ENCODE measurements at regions not wholly inside any gene's neighbourhood (a gene's known extent, or its start where the extent isn't known, plus 50 kb on each side); places are given as distances from the start of the nearest gene placed in this dataset.

DNA sequence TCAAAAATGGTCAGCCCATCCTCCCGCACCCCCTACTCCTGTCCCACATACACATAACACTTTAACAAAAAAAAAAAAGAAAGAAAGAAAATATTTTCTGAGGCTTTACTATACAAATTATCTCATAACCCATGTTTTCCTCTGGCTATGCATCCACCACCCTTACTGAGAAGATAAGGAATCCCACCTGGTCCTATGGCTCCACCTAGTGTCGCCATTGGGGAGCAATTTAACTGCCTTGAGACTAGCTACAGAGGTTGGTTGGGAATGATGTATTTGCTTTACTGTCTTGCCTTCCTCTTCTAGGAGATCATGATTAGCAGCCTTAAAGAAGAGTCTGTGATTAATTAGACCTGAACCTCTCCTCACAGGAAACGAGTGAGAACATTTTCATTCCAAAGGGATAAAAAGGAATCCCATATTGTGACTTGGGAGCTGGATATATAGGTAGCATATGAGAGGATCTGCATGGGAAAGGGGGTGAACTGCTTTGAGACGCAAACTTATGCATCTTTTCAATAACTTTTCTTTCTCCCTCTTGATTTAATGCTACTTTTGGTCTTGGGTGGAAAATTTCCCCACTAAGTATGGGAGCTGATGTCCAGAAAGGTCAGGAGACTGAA lies 77.7 kb upstream of the SELENOP start:
- H3K36me3 ChIP-seq (replicated peaks; ENCODE audit: control insufficient read depth, insufficient read depth, low read length) = no peaks in the 10 kb centered on the region

DNA sequence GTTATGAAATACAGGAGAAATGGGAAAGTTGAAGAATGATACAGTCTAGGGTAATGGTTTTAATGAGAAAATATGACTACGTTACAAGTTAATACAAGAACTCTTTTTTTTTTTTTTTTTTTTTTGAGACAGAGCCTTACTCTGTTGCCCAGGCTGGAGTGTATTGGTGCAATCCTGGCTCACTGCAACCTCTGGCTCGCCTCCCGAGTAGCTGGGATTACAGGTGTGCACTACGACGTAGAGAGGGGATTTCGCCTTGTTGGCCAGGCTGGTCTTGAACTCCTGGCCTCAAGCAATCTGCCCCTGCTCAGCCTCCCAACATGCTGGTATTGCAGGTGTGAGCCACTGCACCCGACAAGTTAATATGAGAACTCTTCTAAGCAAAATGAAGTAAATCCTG lies 77.1 kb upstream of the SELENOP start:
- H3K27me3 ChIP-seq (ENCODE audit: control insufficient read depth, insufficient read depth, low read length) = no peaks in the 10 kb centered on the region
- no peak for DNase-seq
- no peaks in the 10 kb centered on the region for H3K36me3 ChIP-seq (replicated peaks; ENCODE audit: control insufficient read depth, insufficient read depth, low read length)
- no peak overlapping the region for H3K4me3 ChIP-seq (ENCODE audit: insufficient read depth, low read depth, low read length)

More for the DNA sequence above, 77.7 kb upstream of the SELENOP start:
- Histone ChIP-seq H3K27me3 (ENCODE audit: control insufficient read depth, insufficient read depth, low read length) (no peaks in the 10 kb centered on the region), H3K4me3 (ENCODE audit: insufficient read depth, low read depth, low read length) (no peak overlapping the region)
- DNase-seq = peak; percentile 70

DNA sequence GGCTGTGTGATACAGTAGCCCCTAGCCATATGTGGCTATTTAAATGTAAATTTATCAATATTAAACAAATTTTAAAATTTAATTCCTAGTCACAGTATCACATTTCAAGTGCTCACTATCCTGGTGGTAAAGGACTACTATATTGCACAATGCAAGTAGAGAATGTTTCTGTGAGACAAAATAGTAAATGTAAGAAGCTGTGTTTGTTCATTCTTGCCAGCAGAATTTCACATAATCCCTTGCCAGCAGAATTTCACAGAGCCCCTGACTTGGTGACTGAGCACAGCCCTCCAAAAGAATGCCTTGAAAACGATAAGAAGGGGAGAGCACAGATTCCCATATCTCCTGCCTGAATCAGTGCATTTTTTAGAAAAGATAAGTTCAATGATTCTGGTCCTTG lies 75.9 kb upstream of the SELENOP start:
- H3K36me3 ChIP-seq (replicated peaks; ENCODE audit: control insufficient read depth, insufficient read depth, low read length) = no peaks in the 10 kb centered on the region
- H3K27me3 ChIP-seq (ENCODE audit: control insufficient read depth, insufficient read depth, low read length) = no peaks in the 10 kb centered on the region
- no peak for DNase-seq
- H3K4me3 ChIP-seq (ENCODE audit: insufficient read depth, low read depth, low read length) = no peak overlapping the region

DNA sequence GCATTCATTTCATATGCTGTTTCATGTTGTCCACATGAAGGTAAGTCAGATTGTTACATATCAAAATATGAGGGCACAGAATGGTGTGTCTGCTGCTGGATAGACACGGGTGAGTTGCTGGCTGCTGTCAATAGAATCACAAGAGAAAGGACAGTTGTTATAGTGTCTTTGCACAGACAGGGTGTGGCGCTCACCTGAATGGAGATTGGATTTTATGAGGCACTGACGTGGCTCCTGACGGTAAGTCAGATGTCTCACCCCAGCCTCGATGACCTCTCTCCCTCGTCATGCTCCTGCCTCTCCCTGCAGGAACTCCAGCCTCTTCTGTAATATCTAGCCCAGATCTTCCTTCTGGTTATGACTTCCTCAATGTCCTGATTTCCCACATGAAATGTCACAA lies 75.4 kb upstream of the SELENOP start:
- DNase-seq = no peak
- Histone ChIP-seq H3K27me3 (ENCODE audit: control insufficient read depth, insufficient read depth, low read length) (no peaks in the 10 kb centered on the region), H3K36me3 (replicated peaks; ENCODE audit: control insufficient read depth, insufficient read depth, low read length) (no peaks in the 10 kb centered on the region)

GRCh38 chr5:42886635-42887034 lies 74.9 kb upstream of the SELENOP start:
- H3K27me3 ChIP-seq (ENCODE audit: control insufficient read depth, insufficient read depth, low read length) = no peaks in the 10 kb centered on the region
- H3K4me3 ChIP-seq (ENCODE audit: insufficient read depth, low read depth, low read length) = no peak overlapping the region
- H3K36me3 ChIP-seq (replicated peaks; ENCODE audit: control insufficient read depth, insufficient read depth, low read length) = no peaks in the 10 kb centered on the region
- DNase-seq = no peak

More for the DNA sequence above, 75.4 kb upstream of the SELENOP start:
- H3K4me3 ChIP-seq (ENCODE audit: insufficient read depth, low read depth, low read length) = no peak overlapping the region

DNA sequence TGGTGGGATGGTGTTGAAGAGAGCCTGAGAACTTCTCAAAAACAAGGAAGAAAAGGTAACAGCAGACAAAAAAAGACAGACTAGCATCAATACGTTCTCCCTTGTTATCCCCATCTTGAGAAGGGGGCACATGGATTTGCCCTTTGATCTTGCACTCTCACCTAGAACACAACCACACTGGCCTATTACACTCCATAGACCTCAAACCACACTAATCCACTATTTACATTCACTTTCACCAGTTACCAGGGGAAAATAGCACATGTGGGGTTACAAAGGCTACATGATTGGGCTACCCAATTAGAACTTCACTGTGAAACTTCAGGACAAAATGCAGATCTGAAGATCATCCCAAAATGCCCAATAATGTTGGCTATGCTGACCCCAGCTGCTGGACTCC lies 72.6 kb upstream of the SELENOP start:
- no peak for DNase-seq
- Histone ChIP-seq H3K4me3 (ENCODE audit: insufficient read depth, low read depth, low read length) (no peak overlapping the region), H3K27me3 (ENCODE audit: control insufficient read depth, insufficient read depth, low read length) (no peaks in the 10 kb centered on the region), H3K36me3 (replicated peaks; ENCODE audit: control insufficient read depth, insufficient read depth, low read length) (no peaks in the 10 kb centered on the region)

DNA sequence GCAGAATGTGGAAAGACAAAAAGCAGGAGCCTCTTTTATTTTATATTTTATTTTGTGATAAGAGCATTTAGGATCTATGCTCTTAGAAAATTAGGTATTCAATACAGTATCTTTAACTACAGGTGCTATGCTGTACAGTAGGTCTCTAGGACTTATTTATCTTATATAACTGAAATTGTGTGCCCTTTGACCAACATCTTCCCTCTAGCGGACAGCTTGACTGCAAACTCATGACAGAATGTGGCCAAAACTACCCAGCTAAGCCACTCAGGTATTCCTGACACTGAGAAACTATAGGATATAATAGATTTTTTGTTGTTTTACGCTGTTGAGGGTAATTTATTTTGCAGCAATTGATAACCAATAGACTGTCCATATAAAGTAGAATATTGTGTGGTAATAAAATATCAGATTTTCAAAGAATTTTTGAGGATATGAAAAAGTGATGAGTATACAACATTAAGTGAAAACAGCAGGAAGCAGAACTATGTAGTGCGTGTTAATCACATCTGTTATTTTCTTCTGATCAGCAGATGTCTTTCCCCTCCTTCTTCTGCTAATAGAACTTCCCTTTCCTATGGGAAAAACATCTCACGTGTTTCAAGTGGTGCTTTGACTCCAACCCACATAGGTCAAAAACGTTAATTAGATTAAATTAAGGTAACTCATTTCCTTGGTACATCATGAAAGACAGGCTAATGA lies 69.9 kb upstream of the SELENOP start:
- no peak overlapping the region for H3K4me3 ChIP-seq (ENCODE audit: insufficient read depth, low read depth, low read length)
- DNase-seq = no peak
- H3K36me3 ChIP-seq (replicated peaks; ENCODE audit: control insufficient read depth, insufficient read depth, low read length) = no peaks in the 10 kb centered on the region
- H3K27me3 ChIP-seq (ENCODE audit: control insufficient read depth, insufficient read depth, low read length) = no peaks in the 10 kb centered on the region

- H3K27me3 ChIP-seq (ENCODE audit: control insufficient read depth, insufficient read depth, low read length) = no peaks in the 10 kb centered on the region
- H3K4me3 ChIP-seq (ENCODE audit: insufficient read depth, low read depth, low read length) = no peak overlapping the region
- no peak for DNase-seq
- H3K36me3 ChIP-seq (replicated peaks; ENCODE audit: control insufficient read depth, insufficient read depth, low read length) = no peaks in the 10 kb centered on the region
Observed at GRCh38 chr5:42880496-42881150, 68.9 kb upstream of the SELENOP start.

DNA sequence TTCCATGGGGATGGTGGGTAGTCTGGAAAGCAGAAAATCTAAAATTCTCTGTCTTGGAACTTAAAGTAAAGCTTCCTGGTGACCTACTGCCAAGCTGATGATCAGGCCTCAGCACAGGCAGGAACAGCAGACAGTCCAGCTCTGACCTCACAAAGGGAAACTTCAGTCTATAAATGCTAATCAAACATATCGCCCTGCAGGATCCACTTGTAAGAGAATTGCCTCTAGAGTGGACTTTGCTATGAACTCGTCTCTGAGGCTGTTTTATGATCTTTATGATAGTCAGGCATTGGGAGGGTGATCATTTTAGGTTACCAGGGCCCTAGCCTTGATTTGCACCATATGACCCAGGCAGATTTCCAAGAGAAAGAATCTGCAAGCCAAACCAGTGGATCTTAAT lies 67.6 kb upstream of the SELENOP start:
- no peaks in the 10 kb centered on the region for H3K36me3 ChIP-seq (replicated peaks; ENCODE audit: control insufficient read depth, insufficient read depth, low read length)
- H3K4me3 ChIP-seq (ENCODE audit: insufficient read depth, low read depth, low read length) = no peak overlapping the region
- no peak for DNase-seq
- no peaks in the 10 kb centered on the region for H3K27me3 ChIP-seq (ENCODE audit: control insufficient read depth, insufficient read depth, low read length)

- DNase-seq = no peak
- H3K27me3 ChIP-seq (ENCODE audit: control insufficient read depth, insufficient read depth, low read length) = no peaks in the 10 kb centered on the region
- H3K4me3 ChIP-seq (ENCODE audit: insufficient read depth, low read depth, low read length) = no peak overlapping the region
- H3K36me3 ChIP-seq (replicated peaks; ENCODE audit: control insufficient read depth, insufficient read depth, low read length) = no peaks in the 10 kb centered on the region
Observed at GRCh38 chr5:42878550-42878949, 66.9 kb upstream of the SELENOP start.

DNA sequence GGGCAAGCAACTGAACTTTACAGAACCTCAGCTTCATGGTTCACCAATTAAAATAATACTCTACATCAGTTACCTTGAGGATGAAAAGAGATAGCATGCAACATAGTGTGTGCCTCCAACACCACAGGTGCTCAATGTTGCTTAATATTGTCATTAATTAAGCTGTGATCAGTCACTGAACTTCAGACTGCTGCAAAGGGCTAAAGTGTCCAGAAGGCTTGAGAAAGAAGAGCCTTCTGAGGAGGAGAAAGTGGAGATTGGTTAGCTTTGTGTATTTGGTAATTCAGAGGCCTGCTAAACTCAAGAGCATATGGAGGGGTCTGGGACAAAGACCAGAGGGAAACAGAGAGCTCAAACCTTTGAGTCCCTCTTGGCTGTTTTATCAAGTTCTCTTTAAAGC lies 66.3 kb upstream of the SELENOP start:
- no peaks in the 10 kb centered on the region for H3K27me3 ChIP-seq (ENCODE audit: control insufficient read depth, insufficient read depth, low read length)
- no peaks in the 10 kb centered on the region for H3K36me3 ChIP-seq (replicated peaks; ENCODE audit: control insufficient read depth, insufficient read depth, low read length)
- no peak overlapping the region for H3K4me3 ChIP-seq (ENCODE audit: insufficient read depth, low read depth, low read length)
- no peak for DNase-seq

DNA sequence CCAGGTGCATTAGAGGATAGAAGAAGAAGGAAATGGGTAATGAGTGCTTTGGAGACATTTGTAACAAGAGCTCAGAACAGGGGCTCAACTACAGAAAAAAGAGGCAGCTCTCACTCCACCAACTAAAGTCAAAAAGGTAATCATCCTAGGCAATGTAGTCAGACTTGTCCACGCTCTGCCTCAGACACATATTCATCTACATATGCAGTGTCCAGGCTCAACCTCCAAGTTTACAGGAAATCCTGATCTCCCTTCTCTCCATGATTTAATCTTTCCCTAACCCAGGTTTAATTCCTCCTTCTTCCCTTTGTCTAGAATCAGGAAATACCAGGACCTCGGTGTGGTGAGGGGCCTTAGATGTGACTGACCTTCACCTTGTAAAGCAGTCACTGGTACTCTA lies 65.7 kb upstream of the SELENOP start:
- Histone ChIP-seq H3K4me3 (ENCODE audit: insufficient read depth, low read depth, low read length) (no peak overlapping the region), H3K36me3 (replicated peaks; ENCODE audit: control insufficient read depth, insufficient read depth, low read length) (no peaks in the 10 kb centered on the region), H3K27me3 (ENCODE audit: control insufficient read depth, insufficient read depth, low read length) (no peaks in the 10 kb centered on the region)
- no peak for DNase-seq

- H3K27me3 ChIP-seq (ENCODE audit: control insufficient read depth, insufficient read depth, low read length) = no peaks in the 10 kb centered on the region
- no peaks in the 10 kb centered on the region for H3K36me3 ChIP-seq (replicated peaks; ENCODE audit: control insufficient read depth, insufficient read depth, low read length)
- H3K4me3 ChIP-seq (ENCODE audit: insufficient read depth, low read depth, low read length) = no peak overlapping the region
- DNase-seq = no peak
Observed at GRCh38 chr5:42876375-42876844, 64.7 kb upstream of the SELENOP start.

GRCh38 chr5:42875785-42876374 lies 64.2 kb upstream of the SELENOP start:
- no peak overlapping the region for H3K4me3 ChIP-seq (ENCODE audit: insufficient read depth, low read depth, low read length)
- H3K27me3 ChIP-seq (ENCODE audit: control insufficient read depth, insufficient read depth, low read length) = no peaks in the 10 kb centered on the region
- H3K36me3 ChIP-seq (replicated peaks; ENCODE audit: control insufficient read depth, insufficient read depth, low read length) = no peaks in the 10 kb centered on the region
- DNase-seq = no peak

DNA sequence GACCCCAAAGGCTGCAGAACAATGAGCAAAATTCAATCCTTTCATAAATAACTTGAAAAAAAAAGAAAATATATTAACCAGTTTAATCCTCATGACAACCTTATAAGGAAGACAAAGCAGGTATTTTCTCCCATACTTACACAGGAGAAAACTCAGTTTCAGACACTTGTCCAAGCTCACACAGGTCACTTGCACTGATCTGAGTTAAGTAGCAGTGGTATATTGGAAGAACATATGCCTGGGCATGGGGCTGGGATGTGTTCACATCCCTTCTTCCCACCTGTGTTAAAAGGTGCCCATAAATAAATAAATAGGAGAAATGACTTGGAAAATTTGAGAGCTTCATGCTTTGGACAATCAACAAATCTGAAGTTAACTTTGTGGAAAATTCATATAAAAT lies 63.5 kb upstream of the SELENOP start:
- no peak overlapping the region for H3K4me3 ChIP-seq (ENCODE audit: insufficient read depth, low read depth, low read length)
- H3K27me3 ChIP-seq (ENCODE audit: control insufficient read depth, insufficient read depth, low read length) = no peaks in the 10 kb centered on the region
- H3K36me3 ChIP-seq (replicated peaks; ENCODE audit: control insufficient read depth, insufficient read depth, low read length) = no peaks in the 10 kb centered on the region
- no peak for DNase-seq

Data from H7 (cell line).